GM23338 (cell line): ENCODE measurements at regions not wholly inside any gene's neighbourhood (a gene's known extent, or its start where the extent isn't known, plus 50 kb on each side); places are given as distances from the start of the nearest gene placed in this dataset.

Experiments
- ATAC-seq: fragments of 200-7000 bp; cut with Tn5 transposase; 3 replicates; pipeline ENCODE4 v1.9.1; 2020
- DNase-seq: peaks from one replicate; pipeline ENCODE4 v3.0.0-alpha.2; 2015; ENCODE audit warnings: low spot score
- H2AFZ ChIP-seq: fragments of 200-600 bp; sonication (generic); 2 replicates; pipeline ENCODE4 v1.8.0; 2016; ENCODE audit warnings: antibody characterized with exemption, mild to moderate bottlenecking, moderate library complexity
- H3F3A ChIP-seq: fragments of 200-600 bp; sonication (generic); replicated peaks from 2 replicates; pipeline ENCODE4 v1.8.0; 2017; ENCODE audit warnings: antibody characterized with exemption, mixed run types, low read depth
- H3K27ac ChIP-seq: fragments of 200-600 bp; sonication (generic); 2 replicates; pipeline ENCODE4 v1.6.1; 2016; ENCODE audit warnings: low read depth
- H3K27me3 ChIP-seq: fragments of 200-600 bp; sonication (generic); 2 replicates; pipeline ENCODE4 v1.8.0; 2016; ENCODE audit warnings: mild to moderate bottlenecking, mixed run types, moderate library complexity; ENCODE audit not compliant: insufficient read depth
- H3K36me3 ChIP-seq: fragments of 200-600 bp; sonication (generic); 2 replicates; pipeline ENCODE4 v1.8.0; 2016; ENCODE audit warnings: mild to moderate bottlenecking; ENCODE audit not compliant: insufficient read depth
- H3K4me1 ChIP-seq: fragments of 200-600 bp; sonication (generic); 2 replicates; pipeline ENCODE4 v1.8.0; 2016; ENCODE audit warnings: mild to moderate bottlenecking, moderate library complexity; ENCODE audit not compliant: insufficient read depth
- H3K4me2 ChIP-seq: fragments of 200-600 bp; sonication (generic); 2 replicates; pipeline ENCODE4 v1.7.1; 2017; ENCODE audit warnings: mixed run types
- H3K4me3 ChIP-seq: fragments of 200-600 bp; sonication (generic); 2 replicates; pipeline ENCODE4 v1.6.1; 2016; ENCODE audit warnings: mixed run types
- H3K79me2 ChIP-seq: fragments of 200-600 bp; sonication (generic); replicated peaks from 2 replicates; pipeline ENCODE4 v1.8.0; 2017; ENCODE audit warnings: mild to moderate bottlenecking; ENCODE audit not compliant: insufficient read depth
- H3K9me2 ChIP-seq: fragments of 200-600 bp; sonication (generic); 2 replicates; pipeline ENCODE4 v1.8.0; 2017; ENCODE audit not compliant: insufficient read depth
- H4K20me1 ChIP-seq: fragments of 200-600 bp; sonication (generic); replicated peaks from 2 replicates; pipeline ENCODE4 v1.8.0; 2017; ENCODE audit warnings: mild to moderate bottlenecking; ENCODE audit not compliant: insufficient read depth
- H3K27ac Mint-ChIP-seq: 2 replicates; pipeline ENCODE4 v1.8.0; 2020; ENCODE audit warnings: inconsistent platforms, mild to moderate bottlenecking, moderate library complexity, mixed read lengths
- H3K27me3 Mint-ChIP-seq: 3 replicates; pipeline ENCODE4 v1.8.0; 2022; ENCODE audit warnings: low read depth, mild to moderate bottlenecking, moderate library complexity, mixed read lengths, inconsistent platforms; ENCODE audit not compliant: insufficient read depth, poor library complexity
- H3K36me3 Mint-ChIP-seq: 3 replicates; pipeline ENCODE4 v1.8.0; 2021; ENCODE audit warnings: low read depth, mild to moderate bottlenecking, inconsistent platforms, moderate library complexity, mixed read lengths
- H3K4me1 Mint-ChIP-seq: 3 replicates; pipeline ENCODE4 v1.8.0; 2020; ENCODE audit warnings: mild to moderate bottlenecking, inconsistent platforms, mixed read lengths
- H3K4me3 Mint-ChIP-seq: 3 replicates; pipeline ENCODE4 v1.8.0; 2021; ENCODE audit warnings: moderate library complexity, mild to moderate bottlenecking, inconsistent platforms, mixed read lengths
- H3K9me3 Mint-ChIP-seq: 3 replicates; pipeline ENCODE4 v1.8.0; 2020; ENCODE audit warnings: moderate library complexity, mild to moderate bottlenecking, inconsistent platforms, mixed read lengths
- EZH2 ChIP-seq: fragments of 200-600 bp; sonication (generic); IDR thresholded peaks from one replicate; pipeline ENCODE4 v1.8.0; 2017; ENCODE audit warnings: antibody characterized with exemption, mild to moderate bottlenecking, low read depth; ENCODE audit not compliant: unreplicated experiment
- EZH2phosphoT487 ChIP-seq: fragments of 200-600 bp; sonication (generic); IDR thresholded peaks from one replicate; pipeline ENCODE4 v1.8.1; 2018; ENCODE audit warnings: antibody characterized with exemption; ENCODE audit not compliant: unreplicated experiment
- JUNB ChIP-seq: IDR thresholded peaks from one replicate; pipeline ENCODE4 v1.6.1; 2016; ENCODE audit warnings: antibody characterized with exemption; ENCODE audit not compliant: unreplicated experiment
- POLR2AphosphoS5 ChIP-seq: IDR thresholded peaks from 2 replicates; pipeline ENCODE4 v1.6.1; 2016; ENCODE audit warnings: antibody characterized with exemption, low read depth
- STAT1 ChIP-seq: IDR thresholded peaks from one replicate; pipeline ENCODE4 v1.6.1; 2016; ENCODE audit warnings: antibody characterized with exemption; ENCODE audit not compliant: unreplicated experiment
- ZNF114 ChIP-seq: fragments of 250-450 bp; sonication (Bioruptor Pico); IDR thresholded peaks from 2 replicates; pipeline ENCODE4 v1.5.0; 2020; ENCODE audit warnings: mild to moderate bottlenecking, moderate library complexity
- TF ChIP-seq, protein P1 (sequence below): fragments of 250-450 bp; sonication (Bioruptor Pico); IDR thresholded peaks from 2 replicates; pipeline ENCODE4 v1.5.0; 2020; ENCODE audit warnings: mild to moderate bottlenecking, moderate library complexity
- TF ChIP-seq, protein P2 (sequence below), 2 experiments: fragments of 200-600 bp in 1 of 2; sonication (generic) in 1 of 2; conservative IDR thresholded peaks; 2 replicates each; pipeline versions ENCODE4 v1.5.1 to v1.6.1; 2016 to 2017; ENCODE audit warnings: antibody characterized with exemption in 2 of 2, low read depth in 2 of 2, mild to moderate bottlenecking in 2 of 2, moderate library complexity in 1 of 2
- TF ChIP-seq, protein P3 (sequence below): IDR thresholded peaks from 2 replicates; pipeline ENCODE4 v1.6.1; 2016; ENCODE audit warnings: antibody characterized with exemption
- TF ChIP-seq, protein P4 (sequence below): IDR thresholded peaks from one replicate; pipeline ENCODE4 v1.6.1; 2018; ENCODE audit warnings: antibody characterized with exemption; ENCODE audit not compliant: unreplicated experiment

DNA sequence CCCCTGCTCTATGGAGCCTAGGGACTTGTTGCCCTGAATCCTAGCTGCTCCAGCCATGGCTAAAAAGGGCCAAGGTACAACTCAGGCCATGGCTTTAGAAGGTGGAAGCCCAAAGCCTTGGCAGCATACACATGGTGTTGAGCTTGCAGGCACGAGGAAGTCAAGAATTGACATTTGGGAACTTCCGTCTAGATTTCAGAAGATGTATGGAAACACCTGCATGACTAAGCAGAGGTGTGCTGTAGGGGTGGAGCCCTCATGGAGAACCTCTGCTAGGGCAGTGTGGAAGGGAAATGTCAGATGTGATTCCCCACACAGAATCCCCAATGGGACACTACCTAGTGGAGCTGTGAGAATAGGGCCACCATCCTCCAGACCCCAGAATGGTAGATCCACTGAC lies 95.1 kb upstream of the TMEM170B start (continued):
- TF ChIP-seq, protein P1, sequence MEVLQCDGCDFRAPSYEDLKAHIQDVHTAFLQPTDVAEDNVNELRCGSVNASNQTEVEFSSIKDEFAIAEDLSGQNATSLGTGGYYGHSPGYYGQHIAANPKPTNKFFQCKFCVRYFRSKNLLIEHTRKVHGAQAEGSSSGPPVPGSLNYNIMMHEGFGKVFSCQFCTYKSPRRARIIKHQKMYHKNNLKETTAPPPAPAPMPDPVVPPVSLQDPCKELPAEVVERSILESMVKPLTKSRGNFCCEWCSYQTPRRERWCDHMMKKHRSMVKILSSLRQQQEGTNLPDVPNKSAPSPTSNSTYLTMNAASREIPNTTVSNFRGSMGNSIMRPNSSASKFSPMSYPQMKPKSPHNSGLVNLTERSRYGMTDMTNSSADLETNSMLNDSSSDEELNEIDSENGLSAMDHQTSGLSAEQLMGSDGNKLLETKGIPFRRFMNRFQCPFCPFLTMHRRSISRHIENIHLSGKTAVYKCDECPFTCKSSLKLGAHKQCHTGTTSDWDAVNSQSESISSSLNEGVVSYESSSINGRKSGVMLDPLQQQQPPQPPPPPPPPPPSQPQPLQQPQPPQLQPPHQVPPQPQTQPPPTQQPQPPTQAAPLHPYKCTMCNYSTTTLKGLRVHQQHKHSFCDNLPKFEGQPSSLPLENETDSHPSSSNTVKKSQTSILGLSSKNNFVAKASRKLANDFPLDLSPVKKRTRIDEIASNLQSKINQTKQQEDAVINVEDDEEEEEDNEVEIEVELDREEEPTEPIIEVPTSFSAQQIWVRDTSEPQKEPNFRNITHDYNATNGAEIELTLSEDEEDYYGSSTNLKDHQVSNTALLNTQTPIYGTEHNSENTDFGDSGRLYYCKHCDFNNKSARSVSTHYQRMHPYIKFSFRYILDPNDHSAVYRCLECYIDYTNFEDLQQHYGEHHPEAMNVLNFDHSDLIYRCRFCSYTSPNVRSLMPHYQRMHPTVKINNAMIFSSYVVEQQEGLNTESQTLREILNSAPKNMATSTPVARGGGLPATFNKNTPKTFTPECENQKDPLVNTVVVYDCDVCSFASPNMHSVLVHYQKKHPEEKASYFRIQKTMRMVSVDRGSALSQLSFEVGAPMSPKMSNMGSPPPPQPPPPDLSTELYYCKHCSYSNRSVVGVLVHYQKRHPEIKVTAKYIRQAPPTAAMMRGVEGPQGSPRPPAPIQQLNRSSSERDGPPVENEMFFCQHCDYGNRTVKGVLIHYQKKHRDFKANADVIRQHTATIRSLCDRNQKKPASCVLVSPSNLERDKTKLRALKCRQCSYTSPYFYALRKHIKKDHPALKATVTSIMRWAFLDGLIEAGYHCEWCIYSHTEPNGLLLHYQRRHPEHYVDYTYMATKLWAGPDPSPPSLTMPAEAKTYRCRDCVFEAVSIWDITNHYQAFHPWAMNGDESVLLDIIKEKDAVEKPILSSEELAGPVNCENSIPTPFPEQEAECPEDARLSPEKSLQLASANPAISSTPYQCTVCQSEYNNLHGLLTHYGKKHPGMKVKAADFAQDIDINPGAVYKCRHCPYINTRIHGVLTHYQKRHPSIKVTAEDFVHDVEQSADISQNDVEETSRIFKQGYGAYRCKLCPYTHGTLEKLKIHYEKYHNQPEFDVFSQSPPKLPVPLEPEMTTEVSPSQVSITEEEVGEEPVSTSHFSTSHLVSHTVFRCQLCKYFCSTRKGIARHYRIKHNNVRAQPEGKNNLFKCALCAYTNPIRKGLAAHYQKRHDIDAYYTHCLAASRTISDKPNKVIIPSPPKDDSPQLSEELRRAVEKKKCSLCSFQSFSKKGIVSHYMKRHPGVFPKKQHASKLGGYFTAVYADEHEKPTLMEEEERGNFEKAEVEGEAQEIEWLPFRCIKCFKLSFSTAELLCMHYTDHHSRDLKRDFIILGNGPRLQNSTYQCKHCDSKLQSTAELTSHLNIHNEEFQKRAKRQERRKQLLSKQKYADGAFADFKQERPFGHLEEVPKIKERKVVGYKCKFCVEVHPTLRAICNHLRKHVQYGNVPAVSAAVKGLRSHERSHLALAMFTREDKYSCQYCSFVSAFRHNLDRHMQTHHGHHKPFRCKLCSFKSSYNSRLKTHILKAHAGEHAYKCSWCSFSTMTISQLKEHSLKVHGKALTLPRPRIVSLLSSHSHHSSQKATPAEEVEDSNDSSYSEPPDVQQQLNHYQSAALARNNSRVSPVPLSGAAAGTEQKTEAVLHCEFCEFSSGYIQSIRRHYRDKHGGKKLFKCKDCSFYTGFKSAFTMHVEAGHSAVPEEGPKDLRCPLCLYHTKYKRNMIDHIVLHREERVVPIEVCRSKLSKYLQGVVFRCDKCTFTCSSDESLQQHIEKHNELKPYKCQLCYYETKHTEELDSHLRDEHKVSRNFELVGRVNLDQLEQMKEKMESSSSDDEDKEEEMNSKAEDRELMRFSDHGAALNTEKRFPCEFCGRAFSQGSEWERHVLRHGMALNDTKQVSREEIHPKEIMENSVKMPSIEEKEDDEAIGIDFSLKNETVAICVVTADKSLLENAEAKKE, result no peak
- no peak for TF ChIP-seq STAT1
- TF ChIP-seq, protein P2, sequence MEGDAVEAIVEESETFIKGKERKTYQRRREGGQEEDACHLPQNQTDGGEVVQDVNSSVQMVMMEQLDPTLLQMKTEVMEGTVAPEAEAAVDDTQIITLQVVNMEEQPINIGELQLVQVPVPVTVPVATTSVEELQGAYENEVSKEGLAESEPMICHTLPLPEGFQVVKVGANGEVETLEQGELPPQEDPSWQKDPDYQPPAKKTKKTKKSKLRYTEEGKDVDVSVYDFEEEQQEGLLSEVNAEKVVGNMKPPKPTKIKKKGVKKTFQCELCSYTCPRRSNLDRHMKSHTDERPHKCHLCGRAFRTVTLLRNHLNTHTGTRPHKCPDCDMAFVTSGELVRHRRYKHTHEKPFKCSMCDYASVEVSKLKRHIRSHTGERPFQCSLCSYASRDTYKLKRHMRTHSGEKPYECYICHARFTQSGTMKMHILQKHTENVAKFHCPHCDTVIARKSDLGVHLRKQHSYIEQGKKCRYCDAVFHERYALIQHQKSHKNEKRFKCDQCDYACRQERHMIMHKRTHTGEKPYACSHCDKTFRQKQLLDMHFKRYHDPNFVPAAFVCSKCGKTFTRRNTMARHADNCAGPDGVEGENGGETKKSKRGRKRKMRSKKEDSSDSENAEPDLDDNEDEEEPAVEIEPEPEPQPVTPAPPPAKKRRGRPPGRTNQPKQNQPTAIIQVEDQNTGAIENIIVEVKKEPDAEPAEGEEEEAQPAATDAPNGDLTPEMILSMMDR (conservative IDR thresholded peaks at IDR 0.05; ENCODE audit: low read depth in 2 of 2), result no peak

DNA sequence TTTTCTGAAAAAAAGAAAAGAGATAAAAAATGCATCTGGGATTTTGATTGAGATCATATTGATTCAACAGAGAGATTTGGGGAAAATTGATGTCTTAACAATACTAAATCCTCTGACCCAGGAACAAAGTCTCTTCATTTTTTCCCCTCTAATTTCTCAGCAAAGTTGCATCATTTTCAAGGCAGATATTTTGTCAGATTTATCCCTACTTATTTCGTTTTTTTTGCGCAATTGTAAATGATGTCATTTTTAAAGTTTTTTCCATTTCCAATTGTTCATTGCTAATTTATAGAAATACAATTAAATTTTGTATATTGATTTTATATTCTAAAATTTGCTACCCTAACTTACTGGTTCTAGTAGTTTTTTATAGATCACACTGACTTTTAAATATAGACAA lies 97.7 kb upstream of the TMEM170B start:
- no peak overlapping the region for H3K27ac Mint-ChIP-seq
- H3K9me3 Mint-ChIP-seq, result peaks cover 2% of the 10 kb centered on the region; the same call in 1 of the 3 replicates
- H3K4me2 ChIP-seq, result no peak overlapping the region
- ATAC-seq (no peak), DNase-seq (no peak)
- H3K27me3 Mint-ChIP-seq, result peaks cover 3% of the 10 kb centered on the region
- H3K27me3 ChIP-seq, result no peaks in the 10 kb centered on the region
- no peak overlapping the region for H2AFZ ChIP-seq
- H3K4me3 ChIP-seq, result no peak overlapping the region
- no peaks in the 10 kb centered on the region; the same call in 1 of the 3 replicates for H3K36me3 Mint-ChIP-seq
- no peaks in the 10 kb centered on the region for H4K20me1 ChIP-seq
- H3K36me3 ChIP-seq, result no peaks in the 10 kb centered on the region
- H3K9me2 ChIP-seq, result 0 out of 2 replicates have a peak, but pooled peaks cover 2% of the 10 kb centered on the region
- H3K27ac ChIP-seq, result no peak overlapping the region
- no peak overlapping the region for H3K4me3 Mint-ChIP-seq
- no peaks in the 10 kb centered on the region; the same call in 2 of the 3 replicates for H3K4me1 Mint-ChIP-seq
- no peaks in the 10 kb centered on the region for H3K4me1 ChIP-seq
- H3K79me2 ChIP-seq, result no peaks in the 10 kb centered on the region
- no peaks in the 10 kb centered on the region for H3F3A ChIP-seq
- TF ChIP-seq JUNB (no peak), ZNF114 (no peak), STAT1 (no peak), POLR2AphosphoS5 (no peak), EZH2phosphoT487 (no peak), EZH2 (no peak)
- TF ChIP-seq, protein P3, sequence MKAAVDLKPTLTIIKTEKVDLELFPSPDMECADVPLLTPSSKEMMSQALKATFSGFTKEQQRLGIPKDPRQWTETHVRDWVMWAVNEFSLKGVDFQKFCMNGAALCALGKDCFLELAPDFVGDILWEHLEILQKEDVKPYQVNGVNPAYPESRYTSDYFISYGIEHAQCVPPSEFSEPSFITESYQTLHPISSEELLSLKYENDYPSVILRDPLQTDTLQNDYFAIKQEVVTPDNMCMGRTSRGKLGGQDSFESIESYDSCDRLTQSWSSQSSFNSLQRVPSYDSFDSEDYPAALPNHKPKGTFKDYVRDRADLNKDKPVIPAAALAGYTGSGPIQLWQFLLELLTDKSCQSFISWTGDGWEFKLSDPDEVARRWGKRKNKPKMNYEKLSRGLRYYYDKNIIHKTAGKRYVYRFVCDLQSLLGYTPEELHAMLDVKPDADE, result no peak
- TF ChIP-seq, protein P4, sequence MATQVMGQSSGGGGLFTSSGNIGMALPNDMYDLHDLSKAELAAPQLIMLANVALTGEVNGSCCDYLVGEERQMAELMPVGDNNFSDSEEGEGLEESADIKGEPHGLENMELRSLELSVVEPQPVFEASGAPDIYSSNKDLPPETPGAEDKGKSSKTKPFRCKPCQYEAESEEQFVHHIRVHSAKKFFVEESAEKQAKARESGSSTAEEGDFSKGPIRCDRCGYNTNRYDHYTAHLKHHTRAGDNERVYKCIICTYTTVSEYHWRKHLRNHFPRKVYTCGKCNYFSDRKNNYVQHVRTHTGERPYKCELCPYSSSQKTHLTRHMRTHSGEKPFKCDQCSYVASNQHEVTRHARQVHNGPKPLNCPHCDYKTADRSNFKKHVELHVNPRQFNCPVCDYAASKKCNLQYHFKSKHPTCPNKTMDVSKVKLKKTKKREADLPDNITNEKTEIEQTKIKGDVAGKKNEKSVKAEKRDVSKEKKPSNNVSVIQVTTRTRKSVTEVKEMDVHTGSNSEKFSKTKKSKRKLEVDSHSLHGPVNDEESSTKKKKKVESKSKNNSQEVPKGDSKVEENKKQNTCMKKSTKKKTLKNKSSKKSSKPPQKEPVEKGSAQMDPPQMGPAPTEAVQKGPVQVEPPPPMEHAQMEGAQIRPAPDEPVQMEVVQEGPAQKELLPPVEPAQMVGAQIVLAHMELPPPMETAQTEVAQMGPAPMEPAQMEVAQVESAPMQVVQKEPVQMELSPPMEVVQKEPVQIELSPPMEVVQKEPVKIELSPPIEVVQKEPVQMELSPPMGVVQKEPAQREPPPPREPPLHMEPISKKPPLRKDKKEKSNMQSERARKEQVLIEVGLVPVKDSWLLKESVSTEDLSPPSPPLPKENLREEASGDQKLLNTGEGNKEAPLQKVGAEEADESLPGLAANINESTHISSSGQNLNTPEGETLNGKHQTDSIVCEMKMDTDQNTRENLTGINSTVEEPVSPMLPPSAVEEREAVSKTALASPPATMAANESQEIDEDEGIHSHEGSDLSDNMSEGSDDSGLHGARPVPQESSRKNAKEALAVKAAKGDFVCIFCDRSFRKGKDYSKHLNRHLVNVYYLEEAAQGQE, result no peak
- TF ChIP-seq, protein P2 (conservative IDR thresholded peaks at IDR 0.05; ENCODE audit: low read depth in 2 of 2), result no peak
